ENCODE measurements at regions not wholly inside any gene's neighbourhood (a gene's known extent, or its start where the extent isn't known, plus 50 kb on each side); places are given as distances from the start of the nearest gene placed in this dataset.

GRCh38 chr11:34795641-34796040 lies 120.5 kb downstream of the APIP start:
- ChIA-PET CTCF (ENCODE audit: low intra/inter-chr PET ratio, low total read pairs) (no interaction called here), POLR2A (no interaction called here)
- Histone ChIP-seq H3K4me2 (ENCODE audit: low read depth, low read length) (no peak overlapping the region), H3K27me3 (ENCODE audit: control insufficient read depth in 1 of 2, insufficient read depth in 2 of 2, low read length in 2 of 2) (no peaks in the 10 kb centered on the region), H3K36me3 (replicated peaks in 1 of 2; ENCODE audit: control insufficient read depth in 1 of 2, insufficient read depth in 2 of 2, low read length in 2 of 2) (no peaks in the 10 kb centered on the region), H3K4me1 (ENCODE audit: insufficient read depth, low read length) (peaks cover 32% of the 10 kb centered on the region), H3K9ac (ENCODE audit: insufficient read depth, low read depth, low read length) (no peak overlapping the region), H3K79me2 (ENCODE audit: insufficient read depth, low read length) (no peaks in the 10 kb centered on the region), H2AFZ (ENCODE audit: low read length) (no peak overlapping the region), H4K20me1 (ENCODE audit: insufficient read depth, low read length) (no peaks in the 10 kb centered on the region), H3K9me3 (ENCODE audit: low read length) (peaks cover 5% of the 10 kb centered on the region), H3K27ac (ENCODE audit: extremely low read length, insufficient read depth, low read length) (no peak overlapping the region), H3K4me3 (replicated peaks in 1 of 3; ENCODE audit: insufficient read depth in 1 of 3, low read depth in 2 of 3, low read length in 3 of 3) (no peak overlapping the region)
- intact Hi-C loops (cut with micrococcal nuclease; ENCODE audit: unreplicated experiment) (no loop called here), in situ Hi-C loops (cut with HindIII; ENCODE audit: extremely low pct_ligation_motif_present, low pct_unique_long_range_greater_than_20kb) (no loop called here)
- no TSS peak for BruUV-seq (replicated peaks)
- DNase-seq (ENCODE audit: low spot score) (no peak), ATAC-seq (no peak), FAIRE-seq (no peak)
- TF ChIP-seq ZNF30 (CRISPR knock-in tag; IDR thresholded peaks at IDR 0.05) (no peak), ZNF720 (CRISPR knock-in tag; IDR thresholded peaks at IDR 0.05) (no peak), USF2 (IDR thresholded peaks at IDR 0.05; ENCODE audit: low read depth, low read length) (no peak), USF2 (CRISPR knock-in tag; IDR thresholded peaks at IDR 0.05; ENCODE audit: borderline replicate concordance) (no peak), CENPX (CRISPR knock-in tag; IDR thresholded peaks at IDR 0.05) (no peak), ZNF75D (CRISPR knock-in tag; IDR thresholded peaks at IDR 0.05; ENCODE audit: borderline replicate concordance) (no peak), THAP9 (CRISPR knock-in tag; IDR thresholded peaks at IDR 0.05; ENCODE audit: borderline replicate concordance) (no peak), ZNF124 (CRISPR knock-in tag; IDR thresholded peaks at IDR 0.05) (no peak), ZNF468 (CRISPR knock-in tag; IDR thresholded peaks at IDR 0.05) (no peak)
